GM06990 (cell line): ENCODE measurements at regions not wholly inside any gene's neighbourhood (a gene's known extent, or its start where the extent isn't known, plus 50 kb on each side); places are given as distances from the start of the nearest gene placed in this dataset.

ENCODE experiments used
- DNase-seq: peaks from one replicate; pipeline ENCODE4 v3.0.0-alpha.2; 2011; ENCODE audit not compliant: insufficient read length; ENCODE audit errors: extremely low read depth
- H3K27me3 ChIP-seq: replicated peaks from 2 replicates; pipeline ENCODE4 v1.6.0; 2011; ENCODE audit warnings: low read length; ENCODE audit not compliant: control insufficient read depth, insufficient read depth
- H3K36me3 ChIP-seq: 2 replicates; pipeline ENCODE4 v1.5.1; 2011; ENCODE audit warnings: low read length; ENCODE audit not compliant: control insufficient read depth, insufficient read depth
- H3K4me3 ChIP-seq: replicated peaks from 2 replicates; pipeline ENCODE4 v1.5.1; 2011; ENCODE audit warnings: low read depth, mild to moderate bottlenecking, control low read depth, low read length
- CTCF ChIP-seq: IDR thresholded peaks from 2 replicates; pipeline ENCODE4 v1.5.1; 2011; ENCODE audit warnings: low read length, control low read depth, mild to moderate bottlenecking, inconsistent platforms; ENCODE audit not compliant: insufficient read depth, poor library complexity, severe bottlenecking

GRCh38 chr2:66696886-66697285 is 262.0 kb downstream of the MEIS1 start:
- no peaks in the 10 kb centered on the region for H3K27me3 ChIP-seq
- no peak for DNase-seq
- no peaks in the 10 kb centered on the region for H3K36me3 ChIP-seq
- TF ChIP-seq CTCF, result no peak
- H3K4me3 ChIP-seq, result no peak overlapping the region

GRCh38 chr2:66697366-66697765 is 262.4 kb downstream of the MEIS1 start:
- no peaks in the 10 kb centered on the region for H3K36me3 ChIP-seq
- no peaks in the 10 kb centered on the region for H3K27me3 ChIP-seq
- H3K4me3 ChIP-seq, result no peak overlapping the region
- DNase-seq, result no peak
- no peak for TF ChIP-seq CTCF

GRCh38 chr2:66698091-66698490 is 263.2 kb downstream of the MEIS1 start:
- no peaks in the 10 kb centered on the region for H3K27me3 ChIP-seq
- H3K36me3 ChIP-seq, result no peaks in the 10 kb centered on the region
- TF ChIP-seq CTCF, result no peak
- no peak for DNase-seq
- H3K4me3 ChIP-seq, result no peak overlapping the region

GRCh38 chr2:66698576-66699239 is 263.8 kb downstream of the MEIS1 start:
- no peak for TF ChIP-seq CTCF
- Histone ChIP-seq H3K4me3 (no peak overlapping the region), H3K36me3 (no peaks in the 10 kb centered on the region), H3K27me3 (no peaks in the 10 kb centered on the region)
- no peak for DNase-seq

GRCh38 chr2:66699416-66699792 is 264.5 kb downstream of the MEIS1 start:
- no peak for TF ChIP-seq CTCF
- Histone ChIP-seq H3K36me3 (no peaks in the 10 kb centered on the region), H3K4me3 (no peak overlapping the region), H3K27me3 (no peaks in the 10 kb centered on the region)
- no peak for DNase-seq
